ENCODE measurements at regions not wholly inside any gene's neighbourhood (a gene's known extent, or its start where the extent isn't known, plus 50 kb on each side); places are given as distances from the start of the nearest gene placed in this dataset.

- TF ChIP-seq NFRKB (IDR thresholded peaks at IDR 0.05) (no peak), CTCF (CRISPR knock-in tag; IDR thresholded peaks at IDR 0.05) (peak; percentile 84), ARNTL (CRISPR knock-in tag; IDR thresholded peaks at IDR 0.05) (no peak), CREB3 (CRISPR knock-in tag; IDR thresholded peaks at IDR 0.05) (no peak), POLR2A (IDR thresholded peaks at IDR 0.05; ENCODE audit: insufficient read depth in 1 of 2, low read depth in 2 of 2, low read length in 2 of 2) (no peak), BCL6 (CRISPR knock-in tag; IDR thresholded peaks at IDR 0.05) (no peak), ZSCAN20 (CRISPR knock-in tag; IDR thresholded peaks at IDR 0.05; ENCODE audit: borderline replicate concordance) (no peak)
Measured at GRCh38 chr13:99614465-99614885, 113.2 kb downstream of the TM9SF2 start.
